ENCODE measurements at regions not wholly inside any gene's neighbourhood (a gene's known extent, or its start where the extent isn't known, plus 50 kb on each side); places are given as distances from the start of the nearest gene placed in this dataset.

GRCh38 chr11:39288011-39288410, 2171.4 kb downstream of the LRRC4C start:
- DNase-seq = no peak

DNA sequence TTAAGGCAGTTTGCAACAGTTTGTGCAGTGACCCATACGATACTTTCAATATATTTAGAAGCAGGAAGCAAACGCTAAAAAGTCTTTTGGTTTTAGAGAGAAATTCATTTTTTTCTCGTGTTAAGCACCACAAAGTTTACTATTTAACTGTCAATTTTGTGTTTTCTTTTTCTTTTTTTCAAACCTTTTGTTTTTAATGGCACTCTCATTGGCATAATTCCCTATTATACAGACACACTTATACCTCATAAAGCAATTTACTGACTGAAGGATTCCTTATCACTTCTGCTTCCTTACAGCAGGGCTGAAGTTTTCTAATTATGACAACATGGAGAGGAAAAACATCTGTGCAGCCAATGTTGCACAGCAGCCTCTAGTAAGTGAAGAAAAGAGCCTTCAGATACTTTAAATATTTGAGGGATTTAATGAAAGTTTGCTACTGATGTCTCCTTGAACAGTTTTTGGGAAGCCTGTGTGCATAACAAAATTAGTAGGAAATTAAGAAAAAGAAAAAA, 2191.2 kb downstream of the LRRC4C start:
- no peak for DNase-seq

GRCh38 chr11:39255648-39256047, 2203.8 kb downstream of the LRRC4C start:
- no peak for DNase-seq

- DNase-seq = no peak
These were observed 2209.7 kb downstream of the LRRC4C start for GRCh38 chr11:39249566-39250365.

- DNase-seq = no peak
These were observed 2211.8 kb downstream of the LRRC4C start for GRCh38 chr11:39247570-39248137.

GRCh38 chr11:39239553-39239952, 2219.9 kb downstream of the LRRC4C start:
- no peak for DNase-seq

GRCh38 chr11:39236916-39237315, 2222.5 kb downstream of the LRRC4C start:
- no peak for DNase-seq

GRCh38 chr11:39221550-39222138, 2237.8 kb downstream of the LRRC4C start:
- DNase-seq = no peak

- no peak for DNase-seq
These were observed 2238.8 kb downstream of the LRRC4C start for GRCh38 chr11:39220501-39221230.

DNA sequence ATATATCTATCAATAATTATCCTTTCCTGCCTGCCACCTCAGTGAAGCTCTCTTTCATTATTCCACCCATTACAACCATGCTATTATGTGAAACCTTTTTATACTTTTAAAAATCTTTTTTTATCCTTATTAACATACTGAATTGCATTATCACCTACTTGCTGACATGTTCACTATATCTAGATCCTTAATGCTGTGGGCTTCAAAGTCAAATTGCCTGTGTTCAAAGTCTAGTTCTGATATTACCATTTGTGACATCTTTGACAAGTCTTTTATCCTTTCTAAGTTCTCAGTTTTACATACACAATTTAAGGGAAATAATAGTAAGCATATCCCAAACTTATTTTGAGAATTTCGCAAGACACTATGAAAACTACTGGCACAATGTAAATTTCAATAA, 2239.4 kb downstream of the LRRC4C start:
- DNase-seq = no peak

- DNase-seq = no peak
These were observed 2249.5 kb downstream of the LRRC4C start for GRCh38 chr11:39209981-39210380.

- DNase-seq = no peak
These were observed 2254.0 kb downstream of the LRRC4C start for GRCh38 chr11:39205236-39205995.

DNA sequence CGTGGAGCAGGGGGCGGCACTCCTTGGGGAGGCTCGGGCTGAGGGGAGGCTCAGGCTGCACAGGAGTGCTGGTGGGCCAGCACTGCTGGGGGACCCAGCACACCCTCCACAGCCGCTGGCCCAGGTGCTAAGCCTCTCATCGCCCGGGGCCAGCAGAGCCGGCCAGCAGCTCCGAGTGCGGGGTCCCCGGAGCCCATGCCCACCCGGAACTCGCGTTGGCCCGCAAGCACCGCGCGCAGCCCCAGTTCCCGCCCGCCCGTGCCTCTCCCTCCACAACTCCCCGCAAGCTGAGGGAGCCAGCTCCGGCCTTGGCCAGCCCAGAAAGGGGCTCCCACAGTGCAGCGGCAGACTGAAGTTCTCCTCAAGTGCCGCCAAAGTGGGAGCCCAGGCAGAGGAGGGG, 2266.8 kb downstream of the LRRC4C start:
- no peak for DNase-seq

- DNase-seq = no peak
These were observed 2268.7 kb downstream of the LRRC4C start for GRCh38 chr11:39190751-39191150.

DNA sequence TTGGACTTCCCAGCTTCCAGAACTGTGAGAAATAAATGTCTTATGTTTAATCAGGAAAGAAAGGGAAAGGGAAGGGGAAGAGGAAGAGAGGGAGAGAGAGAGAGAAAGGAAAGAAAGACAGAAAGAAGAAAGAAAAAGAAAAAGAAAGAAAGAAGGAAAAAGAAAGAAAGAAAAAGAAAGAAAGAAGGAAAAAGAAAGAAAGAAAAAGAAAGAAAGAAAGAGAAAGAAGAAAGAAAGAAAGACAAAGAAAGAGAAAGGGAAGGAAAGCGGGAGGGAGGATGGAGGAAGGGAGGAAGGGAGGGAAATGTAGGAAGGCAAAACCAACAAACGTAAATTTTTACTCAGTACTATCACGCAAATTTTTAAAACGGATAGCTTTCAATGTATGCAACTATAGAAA, 2281.8 kb downstream of the LRRC4C start:
- no peak for DNase-seq

- no peak for DNase-seq
These were observed 2284.5 kb downstream of the LRRC4C start for GRCh38 chr11:39174965-39175364.

DNA sequence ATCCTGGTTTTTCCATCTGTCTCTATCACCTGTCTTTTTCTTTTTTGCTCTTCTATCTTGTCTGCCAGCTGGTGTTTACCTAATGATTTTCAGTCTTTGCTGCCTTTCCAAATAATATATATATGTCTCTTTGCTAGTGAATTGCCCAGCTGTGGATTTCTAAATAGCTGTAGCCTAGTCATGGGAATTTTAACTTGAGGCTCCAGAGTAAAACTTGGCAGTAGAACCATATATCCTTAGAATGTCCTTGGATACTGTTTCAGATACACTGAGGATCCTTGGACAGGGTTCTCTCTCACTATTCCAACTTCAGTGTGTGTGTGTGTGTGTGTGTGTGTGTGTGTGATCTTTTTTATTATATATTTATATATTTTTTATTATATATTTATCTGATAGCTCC, 2285.3 kb downstream of the LRRC4C start:
- no peak for DNase-seq

DNA sequence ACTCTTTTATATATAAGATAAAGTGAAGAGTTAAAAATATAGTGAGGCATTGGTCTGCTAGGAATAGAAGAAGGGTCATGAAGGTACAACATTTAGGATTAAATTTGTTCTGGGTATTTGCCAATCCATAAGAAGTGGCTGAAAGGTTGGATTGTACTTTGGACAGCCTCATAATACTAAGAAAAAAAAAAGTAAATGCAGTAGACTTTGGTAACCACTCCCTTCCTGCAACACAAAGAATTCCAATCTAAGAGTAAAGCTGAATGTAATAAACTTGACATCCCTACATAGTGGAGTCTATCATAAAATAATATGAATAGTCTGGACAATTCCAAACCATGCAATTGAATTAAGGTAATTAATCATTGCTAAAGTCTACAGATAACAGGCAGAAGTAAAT, 2294.4 kb downstream of the LRRC4C start:
- DNase-seq = no peak

DNA sequence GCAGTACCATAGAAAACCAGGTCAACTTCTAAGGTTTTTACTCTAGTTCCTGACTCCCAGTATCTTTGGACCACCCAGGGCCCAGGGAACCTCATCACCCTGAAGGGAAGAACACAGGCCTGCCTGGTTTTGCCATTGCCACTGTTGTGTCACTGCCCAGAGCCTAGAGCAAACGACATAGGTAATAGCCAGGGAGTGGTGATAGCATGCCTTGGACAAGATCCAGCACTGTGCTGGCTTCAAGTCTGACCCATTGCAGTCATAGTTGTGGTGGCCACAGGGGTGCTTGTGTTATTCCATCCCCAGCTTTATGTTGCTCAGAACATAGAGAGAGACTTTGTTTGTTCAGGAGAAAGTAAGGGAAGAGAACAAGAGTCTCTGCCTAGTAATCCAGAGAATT, 2310.2 kb downstream of the LRRC4C start:
- DNase-seq = no peak

- no peak for DNase-seq
These were observed 2314.1 kb downstream of the LRRC4C start for GRCh38 chr11:39145346-39145745.

DNA sequence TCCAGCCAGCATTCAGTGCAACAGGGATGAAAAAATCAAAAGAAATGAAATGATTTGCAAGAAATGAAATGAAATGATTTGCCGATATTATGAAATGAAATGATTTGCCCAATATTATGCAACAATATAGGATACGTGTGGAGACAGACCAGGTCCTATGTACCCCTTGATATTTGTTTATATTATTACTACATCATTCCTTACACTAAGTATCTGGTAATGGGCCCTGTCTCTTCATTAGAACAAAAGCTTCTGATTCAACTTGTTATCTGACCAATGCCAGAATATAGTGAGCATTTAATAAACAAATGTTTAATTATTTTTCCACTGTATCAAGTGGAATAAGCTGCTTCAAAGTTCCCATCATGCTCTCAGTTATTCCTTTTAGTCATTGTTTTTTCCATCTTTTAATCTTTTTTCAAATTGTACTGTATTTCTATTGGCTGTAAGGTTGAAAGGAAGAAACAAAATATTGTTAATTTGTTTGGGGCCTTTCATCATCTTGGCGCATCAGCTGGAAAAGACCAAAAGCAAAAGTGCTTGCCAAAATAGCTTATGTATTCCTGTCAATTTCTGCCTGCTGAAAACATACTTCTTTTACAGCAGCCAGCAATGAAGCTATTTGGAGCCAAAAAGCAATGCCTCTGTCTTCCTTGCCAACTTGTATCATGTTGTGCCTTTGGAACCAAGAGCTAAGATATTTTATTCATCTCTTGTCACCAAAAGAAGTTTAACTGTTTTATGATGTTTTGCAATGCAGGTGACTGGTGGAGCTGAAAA, 2314.9 kb downstream of the LRRC4C start:
- DNase-seq = no peak

DNA sequence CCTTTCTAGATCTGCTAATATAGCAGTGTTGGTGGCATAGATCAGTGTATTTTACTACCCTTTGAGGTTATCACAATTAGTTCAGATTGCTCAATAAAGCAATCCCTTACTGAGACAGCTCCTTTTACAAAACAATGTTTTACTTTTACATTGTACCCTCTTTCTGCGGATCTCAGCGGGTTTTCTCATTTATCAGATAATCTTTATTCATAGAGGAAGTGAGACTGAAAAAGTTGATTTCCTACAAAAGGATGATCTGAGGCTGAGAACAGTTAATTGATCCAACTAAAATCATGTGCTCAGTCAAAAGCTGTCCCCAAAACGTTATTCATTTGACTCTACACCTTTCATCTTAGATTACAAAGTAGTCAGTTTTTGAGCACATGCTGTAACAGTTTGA, 2319.9 kb downstream of the LRRC4C start:
- no peak for DNase-seq
